HS-27A (cell line): ENCODE measurements at regions not wholly inside any gene's neighbourhood (a gene's known extent, or its start where the extent isn't known, plus 50 kb on each side); places are given as distances from the start of the nearest gene placed in this dataset.

ENCODE experiments used
- DNase-seq: peaks from one replicate; pipeline ENCODE4 v3.0.0-alpha.2; 2012; ENCODE audit warnings: low read depth, missing footprints

DNA sequence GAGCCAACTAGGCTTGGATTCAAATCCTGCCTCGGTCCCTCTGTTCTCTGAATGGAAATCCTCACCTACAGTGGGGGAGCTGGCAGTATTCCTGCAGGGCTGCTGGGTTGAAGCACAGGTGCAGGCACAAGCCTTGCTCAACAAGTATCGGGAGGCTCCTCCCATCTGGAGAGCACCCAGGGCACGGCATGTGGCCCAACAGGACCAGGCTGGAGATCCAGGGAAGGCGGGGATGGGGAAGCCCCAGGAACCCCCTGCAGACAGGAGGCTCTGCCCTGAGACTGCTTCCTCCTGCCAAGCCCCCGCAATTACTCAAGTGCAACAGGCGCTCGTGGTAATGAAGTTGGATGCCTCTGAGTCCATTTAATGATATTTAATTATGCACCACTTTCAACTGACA is 128.0 kb upstream of the VSTM2B start:
- DNase-seq = no peak

DNA sequence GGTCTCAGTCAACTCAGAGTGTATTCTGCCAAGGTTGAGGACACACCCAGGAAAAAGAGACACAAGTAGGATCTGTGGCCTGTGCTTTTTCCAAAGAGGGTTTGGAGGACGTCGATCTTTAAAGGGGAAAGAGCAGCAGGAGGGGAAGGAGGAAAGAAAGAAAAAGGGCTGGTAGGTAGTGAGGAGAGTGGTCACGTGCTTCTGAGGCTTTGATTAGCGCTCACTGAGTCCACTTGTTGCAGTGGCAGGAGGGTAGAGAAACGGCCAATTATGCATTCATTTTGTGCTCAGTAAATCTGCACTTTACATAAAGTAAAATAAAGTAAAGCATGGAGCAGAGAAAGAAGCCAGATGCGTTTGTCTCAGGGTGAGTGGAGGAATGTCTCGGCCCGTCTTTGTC is 126.0 kb upstream of the VSTM2B start:
- DNase-seq = no peak

- DNase-seq = no peak
These were observed 124.7 kb upstream of the VSTM2B start for GRCh38 chr19:29400917-29401711.

GRCh38 chr19:29401712-29402421 is 123.9 kb upstream of the VSTM2B start:
- DNase-seq = no peak

DNA sequence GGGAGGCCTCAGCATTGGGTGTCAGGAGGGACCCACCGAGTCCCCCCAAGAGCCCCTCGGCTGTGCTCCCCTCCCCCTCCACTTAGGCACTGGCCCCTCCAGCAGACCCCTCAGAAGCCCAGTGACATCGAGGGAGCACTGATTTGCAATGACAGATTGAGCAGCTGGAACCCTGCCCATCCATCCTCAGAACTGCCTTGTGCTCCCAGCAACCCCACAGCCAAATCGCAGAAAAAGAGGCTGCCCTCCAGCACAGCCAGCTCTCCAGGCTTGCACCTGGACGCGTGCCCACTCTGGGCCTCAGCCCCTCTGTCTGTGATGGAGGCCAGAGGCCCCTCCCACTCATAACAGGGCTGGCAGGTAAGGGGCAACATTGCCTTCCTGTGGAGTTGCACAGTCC is 123.2 kb upstream of the VSTM2B start:
- no peak for DNase-seq

- no peak for DNase-seq
These were observed 121.8 kb upstream of the VSTM2B start for GRCh38 chr19:29404015-29404414.

GRCh38 chr19:29404951-29405727 is 120.7 kb upstream of the VSTM2B start:
- no peak for DNase-seq

DNA sequence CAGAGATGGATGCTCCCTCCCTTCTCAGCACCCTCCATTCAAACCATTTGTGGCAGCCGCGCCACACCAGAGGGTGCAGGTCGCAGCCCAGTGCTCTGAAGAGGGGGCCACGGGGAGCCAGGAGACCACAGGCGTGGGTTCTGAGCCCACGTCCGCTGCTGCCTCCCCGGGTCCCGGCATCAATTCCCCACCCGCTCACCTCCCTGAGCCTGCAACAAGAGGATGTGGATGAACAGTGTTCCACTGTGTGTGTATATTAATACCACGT is 120.1 kb upstream of the VSTM2B start:
- DNase-seq = no peak

- no peak for DNase-seq
These were observed 116.5 kb upstream of the VSTM2B start for GRCh38 chr19:29409076-29409862.

DNA sequence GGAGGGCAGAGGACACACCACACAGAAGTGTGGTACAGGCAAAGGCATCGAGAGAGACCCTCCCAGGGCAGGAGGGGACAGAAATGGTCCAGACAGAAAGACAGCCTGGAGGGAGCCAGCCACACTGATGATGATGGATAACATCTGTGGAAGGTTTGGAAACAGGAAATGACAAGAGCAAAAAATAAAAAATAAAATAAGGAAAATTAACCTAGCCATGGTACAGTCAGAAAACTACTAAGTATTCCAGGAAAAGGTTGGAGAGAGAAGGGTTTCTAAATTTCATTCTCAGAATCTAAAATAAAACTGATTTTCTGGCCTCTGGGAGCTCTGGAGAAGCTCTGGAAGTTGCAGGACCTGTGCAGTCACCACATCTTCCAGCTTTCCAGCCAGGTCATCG is 115.2 kb upstream of the VSTM2B start:
- no peak for DNase-seq

- DNase-seq = no peak
These were observed 114.6 kb upstream of the VSTM2B start for GRCh38 chr19:29411113-29411581.

DNA sequence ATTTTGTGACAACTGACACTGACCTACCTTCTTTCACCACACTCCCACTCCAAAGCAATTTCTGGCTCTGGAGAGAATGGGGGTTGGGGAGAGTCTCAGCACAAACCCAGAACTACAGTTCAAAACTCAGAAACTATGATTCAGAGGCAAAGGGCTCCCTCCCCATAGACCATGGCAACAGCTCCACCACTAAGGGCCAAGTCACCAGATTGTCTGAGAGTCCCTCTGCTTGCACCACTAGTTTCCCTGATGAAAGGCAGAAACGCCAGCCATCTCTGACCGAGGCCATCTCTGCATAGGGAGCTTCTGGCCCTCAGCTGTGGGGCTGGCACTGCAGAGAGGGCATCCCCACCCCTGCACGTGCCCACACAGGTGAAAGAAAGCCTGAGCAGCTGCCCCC is 112.4 kb upstream of the VSTM2B start:
- DNase-seq = no peak

GRCh38 chr19:29415507-29415906 is 110.3 kb upstream of the VSTM2B start:
- DNase-seq = no peak

- DNase-seq = no peak
These were observed 108.7 kb upstream of the VSTM2B start for GRCh38 chr19:29417048-29417447.

GRCh38 chr19:29418201-29418600 is 107.6 kb upstream of the VSTM2B start:
- no peak for DNase-seq

GRCh38 chr19:29420065-29420464 is 105.7 kb upstream of the VSTM2B start:
- no peak for DNase-seq

DNA sequence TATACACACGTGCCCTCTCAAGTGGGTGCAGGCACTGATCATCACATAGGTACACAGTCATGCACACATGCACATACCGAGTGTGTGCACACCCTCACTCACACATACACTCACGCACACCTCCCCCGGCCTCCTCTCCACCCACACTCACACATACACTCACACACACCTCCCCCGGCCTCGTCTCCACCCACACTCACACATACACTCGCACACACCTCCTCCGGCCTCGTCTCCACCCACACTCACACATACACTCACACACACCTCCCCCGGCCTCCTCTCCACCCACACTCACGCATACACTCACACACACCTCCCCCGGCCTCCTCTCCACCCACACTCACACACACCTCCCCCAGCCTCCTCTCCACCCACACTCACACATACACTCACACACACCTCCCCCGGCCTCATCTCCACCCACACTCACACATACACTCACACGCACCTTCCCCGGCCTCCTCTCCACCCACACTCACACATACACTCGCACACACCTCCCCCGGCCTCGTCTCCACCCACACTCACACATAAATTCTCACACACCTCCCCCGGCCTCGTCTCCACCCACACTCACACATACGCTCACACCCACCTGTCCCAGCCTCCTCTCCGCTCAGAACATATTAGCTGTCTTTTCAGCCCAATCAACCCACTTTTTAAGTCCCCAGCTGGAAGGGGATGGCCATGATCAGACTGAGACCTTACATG is 105.2 kb upstream of the VSTM2B start:
- no peak for DNase-seq

GRCh38 chr19:29421196-29421545 is 104.6 kb upstream of the VSTM2B start:
- no peak for DNase-seq

DNA sequence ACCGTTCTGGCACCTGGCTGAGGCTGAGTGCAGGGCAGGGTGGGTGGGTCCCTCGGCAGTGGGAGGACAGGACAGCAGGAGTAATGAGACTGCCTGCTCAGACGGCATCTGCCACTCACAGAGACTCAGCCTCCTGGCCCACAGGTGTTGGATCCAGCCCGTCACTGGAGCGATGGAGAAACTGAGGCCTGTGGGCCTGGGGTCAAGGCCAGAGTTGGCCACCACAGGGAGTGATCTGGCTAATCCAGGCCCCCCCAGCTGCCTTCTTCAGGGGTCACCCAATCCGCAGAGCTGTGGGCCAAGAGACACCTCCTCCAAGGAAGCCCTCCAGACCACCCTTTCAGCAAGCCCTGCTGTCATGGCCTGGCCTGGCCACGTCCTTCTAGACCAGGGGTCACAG is 103.7 kb upstream of the VSTM2B start:
- no peak for DNase-seq

GRCh38 chr19:29422486-29423085 is 103.2 kb upstream of the VSTM2B start:
- no peak for DNase-seq

- no peak for DNase-seq
These were observed 97.7 kb upstream of the VSTM2B start for GRCh38 chr19:29428071-29428470.
